ENCODE measurements at regions not wholly inside any gene's neighbourhood (a gene's known extent, or its start where the extent isn't known, plus 50 kb on each side); places are given as distances from the start of the nearest gene placed in this dataset.

- Histone ChIP-seq H3K4me1 (ENCODE audit: control insufficient read depth in 2 of 3, insufficient read depth in 2 of 3, low read depth in 1 of 3, low read length in 3 of 3) (no peaks in the 10 kb centered on the region), H3K27ac (ENCODE audit: low read depth in 2 of 2, low read length in 2 of 2) (no peak overlapping the region), H3K4me3 (ENCODE audit: low read length in 3 of 3) (no peak overlapping the region), H3K36me3 (ENCODE audit: control insufficient read depth in 2 of 3, insufficient read depth in 3 of 3, low read length in 3 of 3) (no peaks in the 10 kb centered on the region), H3K9ac (ENCODE audit: low read length in 3 of 3) (no peak overlapping the region), H3K9me3 (ENCODE audit: control insufficient read depth in 2 of 3, insufficient read depth in 1 of 3, low read length in 3 of 3) (no peaks in the 10 kb centered on the region), H3K27me3 (ENCODE audit: control insufficient read depth, insufficient read depth, low read length) (no peaks in the 10 kb centered on the region)
- no peak for TF ChIP-seq CTCF (IDR thresholded peaks at IDR 0.05; ENCODE audit: borderline replicate concordance, extremely low read depth, insufficient read depth)
- FAIRE-seq (no peak), DNase-seq (peak in 1 of 5 donors; percentile 35)
- intact Hi-C loops (cut with DNase I): no loop called here
Measured at GRCh38 chr3:13218541-13218908, 145.3 kb upstream of the IQSEC1 start.

GRCh38 chr3:13217736-13218540 is 144.7 kb upstream of the IQSEC1 start:
- intact Hi-C loops (cut with DNase I): no loop called here
- no peak for FAIRE-seq

GRCh38 chr3:13217253-13217652 is 144.0 kb upstream of the IQSEC1 start:
- intact Hi-C loops (cut with DNase I): no loop called here
- DNase-seq (peak in 1 of 5 donors; percentile 3), FAIRE-seq (no peak)
- H3K36me3 ChIP-seq (ENCODE audit: control insufficient read depth in 2 of 3, insufficient read depth in 3 of 3, low read length in 3 of 3): no peaks in the 10 kb centered on the region
- H3K9ac ChIP-seq (ENCODE audit: low read length in 3 of 3): no peak overlapping the region
- no peaks in the 10 kb centered on the region for H3K27me3 ChIP-seq (ENCODE audit: control insufficient read depth, insufficient read depth, low read length)
- H3K4me3 ChIP-seq (ENCODE audit: low read length in 3 of 3): no peak overlapping the region
- H3K9me3 ChIP-seq (ENCODE audit: control insufficient read depth in 2 of 3, insufficient read depth in 1 of 3, low read length in 3 of 3): no peaks in the 10 kb centered on the region
- H3K27ac ChIP-seq (ENCODE audit: low read depth in 2 of 2, low read length in 2 of 2): no peak overlapping the region
- H3K4me1 ChIP-seq (ENCODE audit: control insufficient read depth in 2 of 3, insufficient read depth in 2 of 3, low read depth in 1 of 3, low read length in 3 of 3): no peaks in the 10 kb centered on the region
- no peak for TF ChIP-seq CTCF (IDR thresholded peaks at IDR 0.05; ENCODE audit: borderline replicate concordance, extremely low read depth, insufficient read depth)

More at GRCh38 chr3:13217736-13218540, 144.7 kb upstream of the IQSEC1 start:
- Histone ChIP-seq H3K9ac (ENCODE audit: low read length in 3 of 3) (no peak overlapping the region), H3K4me1 (ENCODE audit: control insufficient read depth in 2 of 3, insufficient read depth in 2 of 3, low read depth in 1 of 3, low read length in 3 of 3) (no peaks in the 10 kb centered on the region), H3K36me3 (ENCODE audit: control insufficient read depth in 2 of 3, insufficient read depth in 3 of 3, low read length in 3 of 3) (no peaks in the 10 kb centered on the region), H3K27ac (ENCODE audit: low read depth in 2 of 2, low read length in 2 of 2) (no peak overlapping the region), H3K4me3 (ENCODE audit: low read length in 3 of 3) (no peak overlapping the region), H3K27me3 (ENCODE audit: control insufficient read depth, insufficient read depth, low read length) (no peaks in the 10 kb centered on the region), H3K9me3 (ENCODE audit: control insufficient read depth in 2 of 3, insufficient read depth in 1 of 3, low read length in 3 of 3) (no peaks in the 10 kb centered on the region)
- peak in 1 of 5 donors; percentile 68 for DNase-seq
- TF ChIP-seq CTCF (IDR thresholded peaks at IDR 0.05; ENCODE audit: borderline replicate concordance, extremely low read depth, insufficient read depth): no peak
